GM10266 (cell line): ENCODE measurements at regions not wholly inside any gene's neighbourhood (a gene's known extent, or its start where the extent isn't known, plus 50 kb on each side); places are given as distances from the start of the nearest gene placed in this dataset.

Experiments
- DNase-seq: peaks from one replicate; pipeline ENCODE4 v3.0.0; 2012; ENCODE audit errors: extremely low spot score
- TF ChIP-seq, protein P1 (sequence below): IDR thresholded peaks from 2 replicates; pipeline ENCODE4 v1.5.1; 2012; ENCODE audit warnings: mild to moderate bottlenecking, low read depth; ENCODE audit not compliant: control insufficient read depth, insufficient read depth; ENCODE audit errors: missing control alignments

GRCh38 chr2:52390651-52391050, 1358.7 kb upstream of the NRXN1 start:
- DNase-seq = no peak
- TF ChIP-seq, protein P1, sequence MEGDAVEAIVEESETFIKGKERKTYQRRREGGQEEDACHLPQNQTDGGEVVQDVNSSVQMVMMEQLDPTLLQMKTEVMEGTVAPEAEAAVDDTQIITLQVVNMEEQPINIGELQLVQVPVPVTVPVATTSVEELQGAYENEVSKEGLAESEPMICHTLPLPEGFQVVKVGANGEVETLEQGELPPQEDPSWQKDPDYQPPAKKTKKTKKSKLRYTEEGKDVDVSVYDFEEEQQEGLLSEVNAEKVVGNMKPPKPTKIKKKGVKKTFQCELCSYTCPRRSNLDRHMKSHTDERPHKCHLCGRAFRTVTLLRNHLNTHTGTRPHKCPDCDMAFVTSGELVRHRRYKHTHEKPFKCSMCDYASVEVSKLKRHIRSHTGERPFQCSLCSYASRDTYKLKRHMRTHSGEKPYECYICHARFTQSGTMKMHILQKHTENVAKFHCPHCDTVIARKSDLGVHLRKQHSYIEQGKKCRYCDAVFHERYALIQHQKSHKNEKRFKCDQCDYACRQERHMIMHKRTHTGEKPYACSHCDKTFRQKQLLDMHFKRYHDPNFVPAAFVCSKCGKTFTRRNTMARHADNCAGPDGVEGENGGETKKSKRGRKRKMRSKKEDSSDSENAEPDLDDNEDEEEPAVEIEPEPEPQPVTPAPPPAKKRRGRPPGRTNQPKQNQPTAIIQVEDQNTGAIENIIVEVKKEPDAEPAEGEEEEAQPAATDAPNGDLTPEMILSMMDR = no peak

DNA sequence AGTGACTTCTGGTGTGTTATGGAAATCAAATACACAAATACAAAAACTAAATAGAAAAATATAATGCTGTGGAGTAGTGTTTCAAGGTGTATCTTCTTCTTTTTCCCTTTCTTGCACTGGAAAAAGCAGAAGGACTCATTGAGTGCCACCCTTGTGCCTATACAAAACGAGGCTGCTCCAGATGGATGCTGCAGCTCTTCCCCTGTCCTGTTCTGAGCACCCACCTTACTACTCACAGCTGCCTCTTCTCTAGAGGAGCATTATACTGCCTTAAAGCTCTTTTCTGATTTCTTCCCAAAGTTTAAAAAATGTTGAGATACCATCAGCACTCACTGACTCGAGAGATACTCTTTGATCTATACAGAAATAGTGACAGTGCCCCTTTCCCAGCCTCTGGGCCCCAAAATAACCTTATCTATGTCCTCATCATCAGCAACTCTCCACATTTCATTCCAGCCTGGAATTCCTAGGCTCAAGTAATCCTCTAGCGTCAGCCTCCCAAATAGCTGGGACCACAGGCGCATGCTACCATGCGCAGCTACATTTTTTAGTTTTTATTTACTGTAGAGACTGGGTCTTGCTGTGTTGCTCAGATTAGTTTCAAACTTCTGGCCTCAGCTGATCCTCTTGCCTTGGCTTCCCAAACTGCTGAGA, 1356.1 kb upstream of the NRXN1 start:
- DNase-seq = no peak
- TF ChIP-seq, protein P1 = no peak

DNA sequence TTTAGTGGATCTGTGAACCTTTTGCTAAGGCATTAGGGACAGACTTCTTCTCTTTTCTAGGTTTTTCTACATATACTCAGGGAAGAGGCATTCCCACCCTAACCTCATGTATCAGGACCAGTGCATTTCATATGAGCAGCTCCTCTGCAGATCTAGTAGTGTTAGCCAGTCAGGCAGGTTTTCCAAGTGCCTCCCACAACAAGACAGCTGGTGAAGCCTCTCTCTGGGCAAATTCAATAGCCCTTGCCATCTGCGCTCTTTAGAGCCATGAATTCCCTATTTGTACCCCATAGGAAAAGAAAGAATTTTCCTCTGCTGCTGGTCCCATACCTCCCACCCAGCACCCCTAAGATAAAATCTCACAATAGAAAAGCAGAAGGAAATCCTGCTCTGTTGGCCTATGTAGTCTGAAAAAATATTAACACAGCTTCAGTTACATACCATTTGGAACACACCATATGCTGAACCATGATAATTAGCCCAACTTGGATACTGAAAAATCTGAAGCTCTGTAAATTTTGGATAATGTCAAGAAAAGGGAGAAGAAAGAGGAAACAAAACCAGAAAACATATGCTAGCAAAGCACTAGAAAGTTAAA, 1354.6 kb upstream of the NRXN1 start:
- TF ChIP-seq, protein P1 = no peak
- DNase-seq = no peak

GRCh38 chr2:52383541-52383940, 1351.6 kb upstream of the NRXN1 start:
- DNase-seq = no peak
- TF ChIP-seq, protein P1 = no peak

- TF ChIP-seq, protein P1 = no peak
- DNase-seq = no peak
Measured at GRCh38 chr2:52369178-52369577, 1337.2 kb upstream of the NRXN1 start.

GRCh38 chr2:52368141-52368540, 1336.2 kb upstream of the NRXN1 start:
- TF ChIP-seq, protein P1 = no peak
- DNase-seq = no peak

- no peak for DNase-seq
- TF ChIP-seq, protein P1 = no peak
Measured at GRCh38 chr2:52365946-52366345, 1334.0 kb upstream of the NRXN1 start.
